Fibroblast of skin of abdomen (primary cell): ENCODE measurements at regions not wholly inside any gene's neighbourhood (a gene's known extent, or its start where the extent isn't known, plus 50 kb on each side); places are given as distances from the start of the nearest gene placed in this dataset.
A peak's percentile ranks its signal among the peaks of the same experiment; 100 is the strongest.

ENCODE experiments used
- DNase-seq: peaks from one replicate; pipeline ENCODE4 v3.0.0-alpha.2; 2013

GRCh38 chr12:20967756-20968155 is 157.3 kb downstream of the SLCO1B3 start:
- no peak for DNase-seq

- no peak for DNase-seq
Observed at GRCh38 chr12:20969766-20970165, 159.3 kb downstream of the SLCO1B3 start.

- no peak for DNase-seq
Observed at GRCh38 chr12:20985399-20985798, 145.6 kb upstream of the SLCO1B1 start.

- DNase-seq: no peak
Observed at GRCh38 chr12:21001778-21002177, 129.2 kb upstream of the SLCO1B1 start.

- DNase-seq: no peak
Observed at GRCh38 chr12:21025656-21026055, 105.3 kb upstream of the SLCO1B1 start.

- DNase-seq: no peak
Observed at GRCh38 chr12:21026302-21026701, 104.7 kb upstream of the SLCO1B1 start.

GRCh38 chr12:21054334-21054733 is 76.7 kb upstream of the SLCO1B1 start:
- no peak for DNase-seq

- no peak for DNase-seq
Observed at GRCh38 chr12:21065845-21066244, 65.1 kb upstream of the SLCO1B1 start.

GRCh38 chr12:21073129-21073528 is 57.9 kb upstream of the SLCO1B1 start:
- no peak for DNase-seq

- DNase-seq: peak; percentile 39
Observed at GRCh38 chr12:21073822-21074460, 57.1 kb upstream of the SLCO1B1 start.
